Endothelial cell of umbilical vein (primary cell): ENCODE measurements at regions not wholly inside any gene's neighbourhood (a gene's known extent, or its start where the extent isn't known, plus 50 kb on each side); places are given as distances from the start of the nearest gene placed in this dataset.

Experiments used
- EZH2 ChIP-seq: IDR thresholded peaks from 2 replicates; pipeline ENCODE4 v1.6.1; 2012; ENCODE audit warnings: borderline replicate concordance, low read depth, mild to moderate bottlenecking, moderate library complexity, low read length, inconsistent platforms; ENCODE audit not compliant: severe bottlenecking
- FOS ChIP-seq: IDR thresholded peaks from 2 replicates; pipeline ENCODE4 v1.6.1; 2011; ENCODE audit warnings: mild to moderate bottlenecking, low read length, moderate library complexity, borderline replicate concordance; ENCODE audit not compliant: insufficient read depth
- GATA2 ChIP-seq: IDR thresholded peaks from 2 replicates; pipeline ENCODE4 v1.7.0; 2011; ENCODE audit warnings: low read depth, mild to moderate bottlenecking, moderate library complexity, mixed read lengths, low read length; ENCODE audit not compliant: insufficient read length, insufficient read depth
- JUN ChIP-seq: IDR thresholded peaks from 2 replicates; pipeline ENCODE4 v1.6.1; 2011; ENCODE audit warnings: borderline replicate concordance, low read depth; ENCODE audit not compliant: insufficient read length, insufficient read depth
- MYC ChIP-seq: IDR thresholded peaks from one replicate; pipeline ENCODE4 v1.6.1; 2011; ENCODE audit warnings: mild to moderate bottlenecking, low read depth, low read length
- POLR2A ChIP-seq: IDR thresholded peaks from 2 replicates; pipeline ENCODE4 v1.6.1; 2012; ENCODE audit warnings: low read depth, mild to moderate bottlenecking, control low read depth, low read length
- POLR2AphosphoS5 ChIP-seq: IDR thresholded peaks from 2 replicates; pipeline ENCODE4 v1.6.1; 2012; ENCODE audit warnings: low read depth, mild to moderate bottlenecking, control low read depth, low read length, moderate library complexity; ENCODE audit not compliant: insufficient read depth
- TF ChIP-seq, protein P1 (sequence below): IDR thresholded peaks from 2 replicates; pipeline ENCODE4 v1.6.1; 2011; ENCODE audit not compliant: insufficient read depth, insufficient read length
- TF ChIP-seq, protein P2 (sequence below), 2 donors: IDR thresholded peaks; 1 replicate in 1 of 2; 2 replicates in 1 of 2; pipeline ENCODE4 v1.5.1; 2011; ENCODE audit warnings: low read length in 2 of 2, mild to moderate bottlenecking in 2 of 2, moderate library complexity in 2 of 2, control low read depth in 1 of 2, inconsistent platforms in 1 of 2, low read depth in 1 of 2; ENCODE audit not compliant: insufficient read depth in 1 of 2; ENCODE audit errors: extremely low read depth in 1 of 2

DNA sequence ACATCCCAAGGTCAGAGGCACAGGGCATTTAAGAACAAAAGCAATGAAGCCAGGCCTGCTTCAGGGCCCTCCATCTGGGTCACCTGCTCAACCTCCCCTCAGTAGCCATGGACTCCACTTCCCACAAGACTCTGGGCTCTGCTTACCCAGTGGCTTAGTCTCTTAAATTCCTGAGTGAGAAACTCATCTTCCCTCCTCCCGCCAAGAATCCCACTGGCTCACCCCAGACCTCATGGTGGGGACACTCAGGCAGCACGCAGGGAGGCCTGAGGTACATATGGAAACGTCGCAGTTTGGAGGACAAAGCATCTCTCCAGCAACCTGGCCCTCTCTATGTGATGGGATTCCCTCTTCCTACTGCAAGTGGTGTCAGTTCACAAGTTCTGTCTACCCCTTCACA lies 326.7 kb upstream of the CDH5 start:
- TF ChIP-seq, protein P1, sequence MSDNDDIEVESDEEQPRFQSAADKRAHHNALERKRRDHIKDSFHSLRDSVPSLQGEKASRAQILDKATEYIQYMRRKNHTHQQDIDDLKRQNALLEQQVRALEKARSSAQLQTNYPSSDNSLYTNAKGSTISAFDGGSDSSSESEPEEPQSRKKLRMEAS, result no peak
- TF ChIP-seq POLR2AphosphoS5, result no peak
- TF ChIP-seq MYC, result no peak
- TF ChIP-seq, protein P2, sequence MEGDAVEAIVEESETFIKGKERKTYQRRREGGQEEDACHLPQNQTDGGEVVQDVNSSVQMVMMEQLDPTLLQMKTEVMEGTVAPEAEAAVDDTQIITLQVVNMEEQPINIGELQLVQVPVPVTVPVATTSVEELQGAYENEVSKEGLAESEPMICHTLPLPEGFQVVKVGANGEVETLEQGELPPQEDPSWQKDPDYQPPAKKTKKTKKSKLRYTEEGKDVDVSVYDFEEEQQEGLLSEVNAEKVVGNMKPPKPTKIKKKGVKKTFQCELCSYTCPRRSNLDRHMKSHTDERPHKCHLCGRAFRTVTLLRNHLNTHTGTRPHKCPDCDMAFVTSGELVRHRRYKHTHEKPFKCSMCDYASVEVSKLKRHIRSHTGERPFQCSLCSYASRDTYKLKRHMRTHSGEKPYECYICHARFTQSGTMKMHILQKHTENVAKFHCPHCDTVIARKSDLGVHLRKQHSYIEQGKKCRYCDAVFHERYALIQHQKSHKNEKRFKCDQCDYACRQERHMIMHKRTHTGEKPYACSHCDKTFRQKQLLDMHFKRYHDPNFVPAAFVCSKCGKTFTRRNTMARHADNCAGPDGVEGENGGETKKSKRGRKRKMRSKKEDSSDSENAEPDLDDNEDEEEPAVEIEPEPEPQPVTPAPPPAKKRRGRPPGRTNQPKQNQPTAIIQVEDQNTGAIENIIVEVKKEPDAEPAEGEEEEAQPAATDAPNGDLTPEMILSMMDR (IDR thresholded peaks at IDR 0.05; ENCODE audit: extremely low read depth in 1 of 2, insufficient read depth in 1 of 2, low read depth in 1 of 2, low read length in 2 of 2), result no peak
- TF ChIP-seq POLR2A, result no peak
- TF ChIP-seq EZH2, result no peak
- no peak for TF ChIP-seq JUN
- TF ChIP-seq FOS, result no peak
- TF ChIP-seq GATA2, result no peak
